Heart left ventricle (tissue), 16 donors: ENCODE measurements at regions not wholly inside any gene's neighbourhood (a gene's known extent, or its start where the extent isn't known, plus 50 kb on each side); places are given as distances from the start of the nearest gene placed in this dataset.

Experiments
- ATAC-seq, 4 donors: fragments of 200-7000 bp; cut with Tn5 transposase; one replicate each; pipeline ENCODE4 v1.9.1; 2020 to 2022; ENCODE audit warnings: moderate library complexity in 4 of 4, mild to moderate bottlenecking in 3 of 4, moderate number of reproducible peaks in 1 of 4
- DNase-seq, 5 donors: peaks; one replicate each; pipeline ENCODE4 v3.0.0-alpha.2; 2020
- H3K27ac ChIP-seq, 12 donors: fragments of 200-600 bp; sonication (generic) in 4 of 12; one replicate each; pipeline versions ENCODE4 v1.5.0 to v1.8.0; 2016 to 2022; ENCODE audit warnings: mild to moderate bottlenecking in 2 of 12
- H3K27me3 ChIP-seq, 9 donors: fragments of 200-600 bp; sonication (generic) in 2 of 9; one replicate each; pipeline versions ENCODE4 v1.5.1 to v1.8.0; 2016 to 2022; ENCODE audit warnings: mild to moderate bottlenecking in 3 of 9
- H3K36me3 ChIP-seq, 9 donors: fragments of 200-600 bp; sonication (generic) in 2 of 9; one replicate each; pipeline versions ENCODE4 v1.5.0 to v1.8.0; 2018 to 2022; ENCODE audit warnings: mild to moderate bottlenecking in 2 of 9
- H3K4me1 ChIP-seq, 12 donors: fragments of 200-600 bp; sonication (generic) in 4 of 12; one replicate each; pipeline versions ENCODE4 v1.5.0 to v1.8.0; 2016 to 2022; ENCODE audit warnings: mild to moderate bottlenecking in 3 of 12
- H3K4me3 ChIP-seq, 12 donors: fragments of 200-600 bp; sonication (generic) in 4 of 12; one replicate each; pipeline versions ENCODE4 v1.5.0 to v1.8.0; 2017 to 2022; ENCODE audit warnings: mild to moderate bottlenecking in 9 of 12, moderate library complexity in 4 of 12
- H3K9me3 ChIP-seq, 12 donors: fragments of 200-600 bp; sonication (generic) in 4 of 12; one replicate each; pipeline versions ENCODE4 v1.5.0 to v1.8.0; 2016 to 2022; ENCODE audit warnings: mild to moderate bottlenecking in 1 of 12
- POLR2A ChIP-seq, 2 donors: fragments of 450-650 bp; IDR thresholded peaks; one replicate each; pipeline ENCODE4 v1.6.1; 2017; ENCODE audit warnings: antibody characterized with exemption in 2 of 2, mild to moderate bottlenecking in 2 of 2, moderate library complexity in 2 of 2
- WGBS, 4 donors: extraction: QIAGEN DNeasy Blood & Tissue Kit in 2 of 4; methylation state at CpG; one replicate each; pipeline versions ENCODE4 v1.1.5 to v1.1.7; 2013 to 2018; 5-methylcytosine and 5-hydroxymethylcytosine counted together
- intact Hi-C, 10 donors: fragments of 100-400 bp; cut with DNase I; formaldehyde crosslinking; loops; one replicate each; pipeline versions ENCODE4 v1.11.1 to v1.14.2; 2022
- TF ChIP-seq, protein P1 (sequence below), 12 donors: fragments of 200-600 bp; sonication (generic) in 4 of 12; IDR thresholded peaks; one replicate each; pipeline versions ENCODE4 v1.5.0 to v1.8.0; 2018 to 2022; ENCODE audit warnings: antibody characterized with exemption in 12 of 12, mild to moderate bottlenecking in 5 of 12
- donor health status: ischemic (EF 13 %, LVEDD 7.1; RV severe dilation, severe dysfunction).
- donor health status: healthy with polysubstance abuse.
- donor health status: DM: no; HTN: yes; CAD: no.
- donor health status: DM: no; HTN: no; CAD: no.
- donor health status: ischemic (EF 25% LVEDD 6.9; RV normal size, moderate dysfunction).
- donor health status: ischemic (EF 25% LVEDD 5.7; RV mildly dilated, moderate dysfunction).
- donor health status: healthy.
- donor health status: DM: yes; HTN: yes; CAD: no.
- donor health status: ischemic (EF 35%, LVEDD 5.7; RV mildly dilated, moderate dysfunction).
- donor health status: nonischemic (EF 11% LVEDD 7.7; RV severe dilation, severe dysfunction).
- donor health status: DM: yes; HTN: yes; CAD: no.
- donor health status: PGD.
- donor health status: ischemic (EF 29% LVEDD 5.4; RV normal size, mild dysfunction).
- donor health status: nonischemic (EF 23%, LVEDD 6.1; RV moderate dilation, normal function).

GRCh38 chr10:37473906-37474305 is 348.5 kb downstream of the ANKRD30A start:
- WGBS, 4 donors: 86 to 89% (median 88%) methylated on average over 4 of the region's 4 CpGs
- no peaks in the 10 kb centered on the region for H3K4me1 ChIP-seq
- TF ChIP-seq POLR2A (IDR thresholded peaks at IDR 0.05): no peak
- TF ChIP-seq, protein P1, sequence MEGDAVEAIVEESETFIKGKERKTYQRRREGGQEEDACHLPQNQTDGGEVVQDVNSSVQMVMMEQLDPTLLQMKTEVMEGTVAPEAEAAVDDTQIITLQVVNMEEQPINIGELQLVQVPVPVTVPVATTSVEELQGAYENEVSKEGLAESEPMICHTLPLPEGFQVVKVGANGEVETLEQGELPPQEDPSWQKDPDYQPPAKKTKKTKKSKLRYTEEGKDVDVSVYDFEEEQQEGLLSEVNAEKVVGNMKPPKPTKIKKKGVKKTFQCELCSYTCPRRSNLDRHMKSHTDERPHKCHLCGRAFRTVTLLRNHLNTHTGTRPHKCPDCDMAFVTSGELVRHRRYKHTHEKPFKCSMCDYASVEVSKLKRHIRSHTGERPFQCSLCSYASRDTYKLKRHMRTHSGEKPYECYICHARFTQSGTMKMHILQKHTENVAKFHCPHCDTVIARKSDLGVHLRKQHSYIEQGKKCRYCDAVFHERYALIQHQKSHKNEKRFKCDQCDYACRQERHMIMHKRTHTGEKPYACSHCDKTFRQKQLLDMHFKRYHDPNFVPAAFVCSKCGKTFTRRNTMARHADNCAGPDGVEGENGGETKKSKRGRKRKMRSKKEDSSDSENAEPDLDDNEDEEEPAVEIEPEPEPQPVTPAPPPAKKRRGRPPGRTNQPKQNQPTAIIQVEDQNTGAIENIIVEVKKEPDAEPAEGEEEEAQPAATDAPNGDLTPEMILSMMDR (IDR thresholded peaks at IDR 0.05): no peak
- H3K27ac ChIP-seq: no peak overlapping the region
- DNase-seq: no peak
- H3K9me3 ChIP-seq: peaks cover 0 to 2% (median 0%) of the 10 kb centered on the region in 12 donors
- intact Hi-C loops: no loop called here
- no peak overlapping the region for H3K4me3 ChIP-seq
- no peaks in the 10 kb centered on the region for H3K36me3 ChIP-seq
- ATAC-seq: no peak
- H3K27me3 ChIP-seq: no peaks in the 10 kb centered on the region

GRCh38 chr10:37467246-37467645 is 341.8 kb downstream of the ANKRD30A start:
- 62 to 68% (median 66%) methylated on average over 5 of the region's 5 CpGs for whole genome bisulfite sequencing, 4 donors
- H3K27ac ChIP-seq: no peak overlapping the region
- no peak for ATAC-seq
- no peaks in the 10 kb centered on the region for H3K27me3 ChIP-seq
- TF ChIP-seq, protein P1 (IDR thresholded peaks at IDR 0.05): no peak
- TF ChIP-seq POLR2A (IDR thresholded peaks at IDR 0.05): no peak
- H3K4me3 ChIP-seq: no peak overlapping the region
- no peaks in the 10 kb centered on the region for H3K4me1 ChIP-seq
- intact Hi-C loops: no loop called here
- DNase-seq: no peak
- no peaks in the 10 kb centered on the region for H3K9me3 ChIP-seq
- H3K36me3 ChIP-seq: no peaks in the 10 kb centered on the region

DNA sequence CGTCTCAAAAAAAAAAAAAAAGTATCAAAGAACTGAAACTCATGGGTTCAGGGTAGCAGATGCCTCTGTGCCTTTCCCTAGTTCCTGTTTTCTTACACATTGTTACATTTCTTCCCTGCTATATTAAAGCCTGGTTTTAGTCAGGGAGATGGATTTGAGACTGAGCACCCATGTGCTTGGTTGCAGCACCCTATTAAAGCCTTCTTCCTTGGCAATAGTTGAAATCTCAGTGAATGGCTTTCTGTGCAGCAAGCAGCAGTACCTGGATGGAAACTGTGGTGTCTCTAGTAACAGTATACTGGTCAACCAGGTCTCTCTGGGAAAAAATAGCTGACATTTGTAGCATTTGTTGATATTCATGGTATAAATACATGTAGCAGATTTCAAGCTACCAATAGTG is 331.1 kb downstream of the ANKRD30A start:
- no peak for ATAC-seq
- whole genome bisulfite sequencing, 4 donors: 71 to 88% (median 87%) methylated on average over 1 of the region's 1 CpG
- intact Hi-C loops: no loop called here

GRCh38 chr10:37448161-37448560 is 322.8 kb downstream of the ANKRD30A start:
- intact Hi-C loops: no loop called here
- Histone ChIP-seq H3K4me1 (no peaks in the 10 kb centered on the region), H3K27me3 (no peaks in the 10 kb centered on the region), H3K36me3 (no peaks in the 10 kb centered on the region), H3K4me3 (no peak overlapping the region), H3K9me3 (peaks cover 0 to 4% (median 0%) of the 10 kb centered on the region in 12 donors), H3K27ac (no peak overlapping the region)
- ATAC-seq: no peak
- TF ChIP-seq POLR2A (IDR thresholded peaks at IDR 0.05): no peak
- TF ChIP-seq, protein P1 (IDR thresholded peaks at IDR 0.05): no peak
- WGBS, 4 donors: 47 to 56% (median 49%) methylated on average over 5 of the region's 5 CpGs
- no peak for DNase-seq

More for the DNA sequence above, 331.1 kb downstream of the ANKRD30A start:
- DNase-seq: no peak
- H3K27me3 ChIP-seq: no peaks in the 10 kb centered on the region
- H3K9me3 ChIP-seq: peaks cover 0 to 3% (median 0%) of the 10 kb centered on the region in 12 donors
- no peaks in the 10 kb centered on the region for H3K36me3 ChIP-seq
- no peak overlapping the region for H3K4me3 ChIP-seq
- no peak overlapping the region for H3K27ac ChIP-seq
- no peak for TF ChIP-seq POLR2A (IDR thresholded peaks at IDR 0.05)
- TF ChIP-seq, protein P1 (IDR thresholded peaks at IDR 0.05): no peak
- no peaks in the 10 kb centered on the region for H3K4me1 ChIP-seq
